IMR-90 (cell line): ENCODE measurements at regions not wholly inside any gene's neighbourhood (a gene's known extent, or its start where the extent isn't known, plus 50 kb on each side); places are given as distances from the start of the nearest gene placed in this dataset.

Experiments used
- ATAC-seq: fragments of 200-7000 bp; cut with Tn5 transposase; 2 replicates; pipeline ENCODE4 v1.9.1; 2020; ENCODE audit warnings: low read depth, mild to moderate bottlenecking, moderate library complexity
- BruUV-seq: library from RNA; stranded (reverse); fragments of 400-500 nt; replicated peaks from 2 replicates; lab custom pipeline; 2021; lab: Mats Ljungman, UMichigan
- CTCF ChIA-PET: fragments of 300-600 bp; formaldehyde crosslinking; extraction: SDS; loops from one replicate; lab custom pipeline; 2021; ENCODE audit warnings: antibody characterized with exemption; lab: Yijun Ruan, JAX
- POLR2A ChIA-PET: fragments of 300-600 bp; sonication (Branson Sonifier 250); formaldehyde crosslinking; loops from one replicate; lab custom pipeline; 2022; ENCODE audit warnings: antibody characterized with exemption; ENCODE audit not compliant: unreplicated experiment; lab: Charles Lee
- DNase-seq: peaks from one replicate; pipeline ENCODE4 v3.0.0; 2013
- H2AFZ ChIP-seq: replicated peaks from 2 replicates; pipeline ENCODE3; 2013; ENCODE audit warnings: low read length, mild to moderate bottlenecking; ENCODE audit not compliant: poor library complexity
- H2AK5ac ChIP-seq: 2 replicates; pipeline ENCODE4 v1.6.1; 2013; ENCODE audit warnings: low read depth, low read length, inconsistent platforms
- H2AK9ac ChIP-seq: replicated peaks from 2 replicates; pipeline ENCODE3; 2013; ENCODE audit warnings: mild to moderate bottlenecking, low read depth, low read length, moderate library complexity; ENCODE audit not compliant: poor library complexity
- H2BK120ac ChIP-seq: 2 replicates; pipeline ENCODE4 v1.6.1; 2013; ENCODE audit warnings: low read depth, low read length, inconsistent platforms
- H2BK15ac ChIP-seq: 3 replicates; pipeline ENCODE4 v1.6.1; 2013; ENCODE audit warnings: low read depth, low read length, inconsistent platforms
- H2BK20ac ChIP-seq: 2 replicates; pipeline ENCODE4 v1.6.1; 2013; ENCODE audit warnings: low read depth, mild to moderate bottlenecking, inconsistent platforms, low read length, moderate library complexity
- H2BK5ac ChIP-seq: 2 replicates; pipeline ENCODE4 v1.6.1; 2013; ENCODE audit warnings: mild to moderate bottlenecking, low read depth, low read length, inconsistent platforms; ENCODE audit not compliant: poor library complexity, severe bottlenecking
- H3K14ac ChIP-seq: replicated peaks from 2 replicates; pipeline ENCODE4 v1.6.1; 2013; ENCODE audit warnings: low read depth, low read length, inconsistent platforms
- H3K18ac ChIP-seq: 2 replicates; pipeline ENCODE4 v1.6.1; 2013; ENCODE audit warnings: low read depth, low read length, control low read depth
- H3K23ac ChIP-seq: 2 replicates; pipeline ENCODE4 v1.6.1; 2013; ENCODE audit warnings: low read depth, low read length, inconsistent platforms
- H3K27ac ChIP-seq: 2 replicates; pipeline ENCODE4 v1.5.1; 2013; ENCODE audit warnings: mild to moderate bottlenecking, control low read depth, low read length; ENCODE audit not compliant: insufficient read depth
- H3K27me3 ChIP-seq: 2 replicates; pipeline ENCODE4 v1.6.1; 2013; ENCODE audit warnings: low read length; ENCODE audit not compliant: control insufficient read depth, insufficient read depth
- H3K36me3 ChIP-seq: 2 replicates; pipeline ENCODE4 v1.6.1; 2013; ENCODE audit warnings: low read length, mixed read lengths; ENCODE audit not compliant: control insufficient read depth, insufficient read depth
- H3K4ac ChIP-seq: 2 replicates; pipeline ENCODE4 v1.6.1; 2013; ENCODE audit warnings: low read depth, low read length, inconsistent platforms
- H3K4me1 ChIP-seq: 2 replicates; pipeline ENCODE4 v1.6.1; 2013; ENCODE audit warnings: low read length, mixed read lengths; ENCODE audit not compliant: control insufficient read depth, insufficient read depth
- H3K4me2 ChIP-seq: 2 replicates; pipeline ENCODE4 v1.6.1; 2013; ENCODE audit warnings: low read depth, mild to moderate bottlenecking, control low read depth, low read length, moderate library complexity
- H3K4me3 ChIP-seq: 2 replicates; pipeline ENCODE4 v1.5.1; 2013; ENCODE audit warnings: low read depth, mild to moderate bottlenecking, control low read depth, low read length, moderate library complexity; ENCODE audit not compliant: insufficient read depth
- H3K56ac ChIP-seq: 2 replicates; pipeline ENCODE4 v1.6.1; 2013; ENCODE audit warnings: low read length, inconsistent platforms; ENCODE audit not compliant: insufficient read depth; ENCODE audit errors: extremely low read depth
- H3K79me1 ChIP-seq, 2 experiments: 2 replicates each; pipeline ENCODE4 v1.6.1; 2013; ENCODE audit warnings: low read length in 2 of 2, inconsistent platforms in 1 of 2, low read depth in 1 of 2
- H3K9ac ChIP-seq: 2 replicates; pipeline ENCODE4 v1.6.1; 2013; ENCODE audit warnings: low read depth, low read length, control low read depth
- H3K9me1 ChIP-seq: 2 replicates; pipeline ENCODE4 v1.6.1; 2013; ENCODE audit warnings: low read length, inconsistent platforms; ENCODE audit not compliant: insufficient read depth
- H3K9me3 ChIP-seq: 2 replicates; pipeline ENCODE4 v1.6.1; 2013; ENCODE audit warnings: low read length; ENCODE audit not compliant: control insufficient read depth, insufficient read depth
- H4K20me1 ChIP-seq: 2 replicates; pipeline ENCODE4 v1.6.1; 2013; ENCODE audit warnings: low read length, inconsistent platforms; ENCODE audit not compliant: insufficient read depth
- H4K5ac ChIP-seq: 2 replicates; pipeline ENCODE4 v1.6.1; 2013; ENCODE audit warnings: mild to moderate bottlenecking, low read depth, low read length, control low read depth
- H4K8ac ChIP-seq, 2 experiments: 2 replicates each; pipeline ENCODE4 v1.6.1; 2013; ENCODE audit warnings: low read depth in 2 of 2, low read length in 2 of 2, control low read depth in 1 of 2, inconsistent platforms in 1 of 2
- H4K91ac ChIP-seq: 2 replicates; pipeline ENCODE4 v1.6.1; 2013; ENCODE audit warnings: low read depth, low read length, inconsistent platforms; ENCODE audit not compliant: insufficient read depth
- BHLHE40 ChIP-seq: fragments of 150-350 bp; IDR thresholded peaks from 2 replicates; pipeline ENCODE4 v1.6.1; 2016; ENCODE audit warnings: mild to moderate bottlenecking, low read depth, low read length
- CEBPB ChIP-seq: IDR thresholded peaks from 2 replicates; pipeline ENCODE4 v1.6.1; 2012; ENCODE audit warnings: low read depth, low read length, improper control_type of control experiment
- CHD1 ChIP-seq: IDR thresholded peaks from 2 replicates; pipeline ENCODE4 v1.6.1; 2012; ENCODE audit warnings: low read depth, low read length, improper control_type of control experiment
- CTCF ChIP-seq: conservative IDR thresholded peaks from 2 replicates; pipeline ENCODE4 v1.5.1; 2012; ENCODE audit warnings: mild to moderate bottlenecking, low read depth, low read length, improper control_type of control experiment
- ELK1 ChIP-seq: fragments of 150-350 bp; IDR thresholded peaks from 2 replicates; pipeline ENCODE4 v1.6.1; 2016; ENCODE audit warnings: low read depth, mild to moderate bottlenecking, low read length, moderate library complexity, borderline replicate concordance
- FOS ChIP-seq: fragments of 150-350 bp; IDR thresholded peaks from 2 replicates; pipeline ENCODE4 v1.6.1; 2016; ENCODE audit warnings: low read depth, low read length
- MAFK ChIP-seq: IDR thresholded peaks from 2 replicates; pipeline ENCODE4 v1.6.1; 2012; ENCODE audit warnings: low read depth, low read length, improper control_type of control experiment
- MAZ ChIP-seq: IDR thresholded peaks from 2 replicates; pipeline ENCODE4 v1.6.1; 2012; ENCODE audit warnings: low read depth, mild to moderate bottlenecking, low read length, improper control_type of control experiment, moderate library complexity, borderline replicate concordance
- MXI1 ChIP-seq: IDR thresholded peaks from 2 replicates; pipeline ENCODE4 v1.6.1; 2012; ENCODE audit warnings: low read depth, mild to moderate bottlenecking, low read length, moderate library complexity, borderline replicate concordance
- NFE2L2 ChIP-seq: fragments of 150-350 bp; IDR thresholded peaks from 2 replicates; pipeline ENCODE4 v1.6.1; 2016; ENCODE audit warnings: low read depth, mild to moderate bottlenecking, low read length
- POLR2A ChIP-seq: IDR thresholded peaks from 2 replicates; pipeline ENCODE4 v1.6.1; 2012; ENCODE audit warnings: mild to moderate bottlenecking, low read depth, low read length
- RAD21 ChIP-seq: IDR thresholded peaks from 2 replicates; pipeline ENCODE4 v1.6.1; 2012; ENCODE audit warnings: low read length, improper control_type of control experiment
- RCOR1 ChIP-seq: IDR thresholded peaks from 2 replicates; pipeline ENCODE4 v1.6.1; 2012; ENCODE audit warnings: mild to moderate bottlenecking, low read length, improper control_type of control experiment; ENCODE audit not compliant: insufficient replicate concordance
- RFX5 ChIP-seq: IDR thresholded peaks from 2 replicates; pipeline ENCODE4 v1.8.0; 2012; ENCODE audit warnings: low read depth, mild to moderate bottlenecking, low read length, moderate library complexity
- SMC3 ChIP-seq: fragments of 150-350 bp; IDR thresholded peaks from 2 replicates; pipeline ENCODE4 v1.6.1; 2016; ENCODE audit warnings: low read depth, mild to moderate bottlenecking, antibody characterized with exemption, low read length, moderate library complexity
- USF2 ChIP-seq: fragments of 150-350 bp; IDR thresholded peaks from 2 replicates; pipeline ENCODE4 v1.6.1; 2017; ENCODE audit warnings: mild to moderate bottlenecking, antibody characterized with exemption, low read length, low read depth
- WGBS, 2 experiments: methylation state at CpG; one replicate each; pipeline versions ENCODE4 v1.1.5 to v1.1.7; 2013; ENCODE audit warnings: missing lambda C conversion rate in 2 of 2; ENCODE audit not compliant: insufficient read length in 1 of 2; ENCODE audit errors: extremely low coverage in 2 of 2; 5-methylcytosine and 5-hydroxymethylcytosine counted together
- dilution Hi-C: fragments of 300-500 bp; cut with HindIII; formaldehyde crosslinking; loops from one replicate; pipeline ENCODE4 v1.14.3; 2018; ENCODE audit warnings: low sequenced_read_pairs; ENCODE audit not compliant: unreplicated experiment
- in situ Hi-C: fragments of 300-500 bp; cut with MboI; formaldehyde crosslinking; loops from 3 replicates; pipeline ENCODE4 v1.14.3; 2019; ENCODE audit warnings: low sequenced_read_pairs, inconsistent platforms, mixed read lengths
- intact Hi-C: fragments of 100-400 bp; cut with micrococcal nuclease; formaldehyde crosslinking; loops from 2 replicates; pipeline ENCODE4 v1.10.0; 2022

- DNase-seq (no peak), ATAC-seq (no peak)
- Histone ChIP-seq H3K4me3 (no peak overlapping the region), H2AK9ac (no peak overlapping the region), H4K8ac (no peak overlapping the region), H3K14ac (no peak overlapping the region), H2BK15ac (no peak overlapping the region), H3K79me1 (no peaks in the 10 kb centered on the region), H2AK5ac (no peak overlapping the region), H2BK20ac (no peak overlapping the region), H3K36me3 (no peaks in the 10 kb centered on the region), H4K20me1 (no peaks in the 10 kb centered on the region), H3K27ac (no peak overlapping the region), H2AFZ (no peak overlapping the region), H2BK120ac (no peak overlapping the region), H4K91ac (no peak overlapping the region), H2BK5ac (no peak overlapping the region), H3K4me1 (no peaks in the 10 kb centered on the region), H3K9me3 (no peaks in the 10 kb centered on the region), H3K18ac (no peak overlapping the region), H3K9ac (no peak overlapping the region), H3K56ac (no peak overlapping the region), H3K4me2 (no peak overlapping the region), H3K9me1 (no peaks in the 10 kb centered on the region), H3K4ac (no peak overlapping the region), H3K23ac (no peak overlapping the region), H4K5ac (no peak overlapping the region), H3K27me3 (peaks cover 15% of the 10 kb centered on the region)
- no CpG with 5 or more reads among the region's 3 CpGs for WGBS, 2 experiments
- dilution Hi-C loops (no loop called here), intact Hi-C loops (loop anchor here (10.0 kb wide), 2 partner anchors 297 to 533 kb away; no protein-coding TSS in a partner anchor), in situ Hi-C loops (loop anchor here (10.0 kb wide), 2 partner anchors 383 to 483 kb away; no protein-coding TSS in a partner anchor)
- CTCF ChIA-PET, result interaction anchor here (0.6 kb wide), 1 partner anchor 288 kb away, joined by 4 read pairs; no protein-coding TSS in a partner anchor
- POLR2A ChIA-PET, result no interaction called here
- no peak for TF ChIP-seq MAFK
- TF ChIP-seq MXI1, result no peak
- no peak for TF ChIP-seq CEBPB
- TF ChIP-seq BHLHE40, result no peak
- no peak for TF ChIP-seq FOS
- TF ChIP-seq RCOR1, result no peak
- no peak for TF ChIP-seq MAZ
- no peak for TF ChIP-seq RFX5
- no peak for TF ChIP-seq USF2
- no peak for TF ChIP-seq NFE2L2
- no peak for TF ChIP-seq ELK1
- TF ChIP-seq CHD1, result no peak
- TF ChIP-seq RAD21, result no peak
- TF ChIP-seq CTCF, result no peak
- TF ChIP-seq POLR2A, result no peak
- TF ChIP-seq SMC3, result no peak
- no TSS peak for BruUV-seq
Measured at GRCh38 chr11:31877863-31878262, 66.7 kb upstream of the PAX6 start.
